GM12864 (cell line): ENCODE measurements at regions not wholly inside any gene's neighbourhood (a gene's known extent, or its start where the extent isn't known, plus 50 kb on each side); places are given as distances from the start of the nearest gene placed in this dataset.
"Not testable (repeated sequence)": the region's sequence is repeated elsewhere in the genome, so short reads cannot be mapped to it uniquely, and the experiment has no call there.

ENCODE experiments used
- DNase-seq: peaks from one replicate; pipeline ENCODE4 v3.0.0-alpha.2; 2011; ENCODE audit warnings: low read depth
- H3K4me3 ChIP-seq: 2 replicates; pipeline ENCODE4 v1.5.1; 2011; ENCODE audit warnings: mild to moderate bottlenecking, low read depth, low read length, control low read depth
- TF ChIP-seq, protein P1 (sequence below): IDR thresholded peaks from 2 replicates; pipeline ENCODE4 v1.5.1; 2011; ENCODE audit warnings: low read depth, mild to moderate bottlenecking, moderate library complexity, low read length, control low read depth, inconsistent platforms; ENCODE audit errors: missing control alignments

DNA sequence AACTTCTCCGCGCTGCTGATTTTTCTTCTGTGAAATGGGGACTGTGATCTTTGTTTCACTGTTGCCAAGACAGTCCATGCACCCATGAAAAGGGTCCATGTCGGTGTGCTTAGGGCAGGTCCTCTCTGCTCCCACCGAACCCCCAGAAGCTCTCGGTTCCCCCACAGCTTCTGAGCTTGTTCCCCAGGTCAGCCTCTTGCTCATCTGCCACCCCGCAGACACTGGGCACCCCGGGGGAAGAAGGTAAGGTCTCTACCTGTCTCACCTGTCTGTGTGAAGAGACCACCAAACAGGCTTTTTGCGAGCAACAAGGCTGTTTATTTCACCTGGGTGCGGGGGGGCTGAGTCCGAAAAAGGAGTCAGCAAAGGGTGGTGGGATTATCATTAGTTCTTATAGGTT, 66.2 kb upstream of the NANOS1 start:
- H3K4me3 ChIP-seq, result no peak overlapping the region
- TF ChIP-seq, protein P1, sequence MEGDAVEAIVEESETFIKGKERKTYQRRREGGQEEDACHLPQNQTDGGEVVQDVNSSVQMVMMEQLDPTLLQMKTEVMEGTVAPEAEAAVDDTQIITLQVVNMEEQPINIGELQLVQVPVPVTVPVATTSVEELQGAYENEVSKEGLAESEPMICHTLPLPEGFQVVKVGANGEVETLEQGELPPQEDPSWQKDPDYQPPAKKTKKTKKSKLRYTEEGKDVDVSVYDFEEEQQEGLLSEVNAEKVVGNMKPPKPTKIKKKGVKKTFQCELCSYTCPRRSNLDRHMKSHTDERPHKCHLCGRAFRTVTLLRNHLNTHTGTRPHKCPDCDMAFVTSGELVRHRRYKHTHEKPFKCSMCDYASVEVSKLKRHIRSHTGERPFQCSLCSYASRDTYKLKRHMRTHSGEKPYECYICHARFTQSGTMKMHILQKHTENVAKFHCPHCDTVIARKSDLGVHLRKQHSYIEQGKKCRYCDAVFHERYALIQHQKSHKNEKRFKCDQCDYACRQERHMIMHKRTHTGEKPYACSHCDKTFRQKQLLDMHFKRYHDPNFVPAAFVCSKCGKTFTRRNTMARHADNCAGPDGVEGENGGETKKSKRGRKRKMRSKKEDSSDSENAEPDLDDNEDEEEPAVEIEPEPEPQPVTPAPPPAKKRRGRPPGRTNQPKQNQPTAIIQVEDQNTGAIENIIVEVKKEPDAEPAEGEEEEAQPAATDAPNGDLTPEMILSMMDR, result no peak
- no peak for DNase-seq

DNA sequence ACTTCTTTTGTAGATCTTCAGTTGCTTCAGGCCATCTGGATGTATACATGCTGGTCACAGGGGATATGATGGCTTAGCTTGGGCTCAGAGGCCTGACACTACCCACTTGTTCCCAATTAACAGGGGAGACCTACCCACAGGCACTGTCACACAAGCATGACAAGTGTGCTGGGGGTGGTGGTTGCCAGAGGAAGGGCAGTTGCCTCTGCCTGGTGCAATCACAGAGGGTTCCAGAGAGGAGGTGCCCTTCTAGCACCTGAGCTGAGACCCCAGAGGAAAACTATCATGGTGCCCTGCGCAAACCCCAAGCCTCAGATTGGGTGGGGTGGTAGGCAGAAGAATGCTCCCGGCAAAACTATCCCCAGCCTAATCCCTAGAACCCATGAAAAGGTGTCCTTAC, 65.6 kb upstream of the NANOS1 start:
- DNase-seq, result no peak
- TF ChIP-seq, protein P1, result no peak
- H3K4me3 ChIP-seq, result no peak overlapping the region

DNA sequence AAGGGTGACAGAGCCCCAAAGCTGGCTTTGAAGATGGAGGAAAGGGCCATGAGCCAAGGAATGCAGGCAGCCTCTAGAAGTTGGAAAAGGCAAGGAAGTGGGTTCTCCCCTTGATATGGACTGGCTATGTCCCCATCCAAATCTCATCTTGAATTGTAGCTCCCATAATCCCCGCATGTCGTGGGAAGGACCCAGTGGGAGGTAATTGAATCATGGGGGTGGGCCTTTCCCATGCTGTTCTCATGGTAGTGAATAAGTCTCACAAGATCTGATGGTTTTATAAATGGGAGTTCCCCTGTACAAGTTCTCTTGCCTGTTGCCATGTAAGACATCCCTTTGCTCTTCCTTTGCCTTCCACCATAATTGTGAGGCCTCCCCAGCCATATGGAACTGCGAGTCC, 65.0 kb upstream of the NANOS1 start:
- not testable (repeated sequence) for H3K4me3 ChIP-seq, DNase-seq

DNA sequence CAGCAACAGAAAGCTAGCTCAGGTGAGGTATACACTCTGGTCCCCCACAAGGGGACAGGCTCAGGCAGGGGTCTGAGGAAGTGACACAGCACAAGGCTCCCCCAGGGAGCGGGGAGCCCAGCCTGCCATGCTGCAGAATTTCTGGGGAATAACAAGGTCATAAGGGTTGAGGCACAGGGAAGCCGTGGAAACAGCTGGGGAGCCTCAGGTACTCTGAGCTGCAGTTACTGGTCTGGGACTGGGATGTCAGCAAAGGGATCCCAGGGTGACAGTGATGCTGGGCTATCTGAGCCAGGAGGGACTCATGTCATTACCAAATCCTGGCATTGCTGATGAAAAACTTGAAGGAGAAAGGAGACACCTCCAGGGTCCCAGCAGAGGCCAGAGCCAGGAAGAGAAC, 64.4 kb upstream of the NANOS1 start:
- DNase-seq, result no peak

DNA sequence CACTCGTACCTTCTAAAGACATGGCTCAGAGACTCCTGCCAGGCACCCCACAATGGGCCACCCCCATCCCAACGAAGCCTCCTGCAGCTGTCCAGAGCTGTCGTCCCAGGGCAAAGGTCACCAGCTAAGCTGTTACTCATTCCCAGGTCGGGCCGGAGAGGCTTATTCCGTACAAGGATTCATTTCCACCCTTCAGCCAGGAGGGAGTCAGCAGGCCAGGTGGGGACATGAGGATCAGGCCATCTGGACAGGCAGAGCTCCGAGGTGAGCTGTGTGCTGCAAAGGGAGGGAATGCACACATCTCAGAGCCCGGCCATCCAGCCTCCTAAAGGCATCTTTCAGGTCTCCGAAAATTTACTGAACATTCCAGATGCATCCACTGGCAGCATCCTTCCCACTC, 63.9 kb upstream of the NANOS1 start:
- TF ChIP-seq, protein P1, result no peak
- no peak for DNase-seq
- H3K4me3 ChIP-seq, result no peak overlapping the region

More for the DNA sequence above, 64.4 kb upstream of the NANOS1 start:
- TF ChIP-seq, protein P1, result no peak
- H3K4me3 ChIP-seq, result no peak overlapping the region

DNA sequence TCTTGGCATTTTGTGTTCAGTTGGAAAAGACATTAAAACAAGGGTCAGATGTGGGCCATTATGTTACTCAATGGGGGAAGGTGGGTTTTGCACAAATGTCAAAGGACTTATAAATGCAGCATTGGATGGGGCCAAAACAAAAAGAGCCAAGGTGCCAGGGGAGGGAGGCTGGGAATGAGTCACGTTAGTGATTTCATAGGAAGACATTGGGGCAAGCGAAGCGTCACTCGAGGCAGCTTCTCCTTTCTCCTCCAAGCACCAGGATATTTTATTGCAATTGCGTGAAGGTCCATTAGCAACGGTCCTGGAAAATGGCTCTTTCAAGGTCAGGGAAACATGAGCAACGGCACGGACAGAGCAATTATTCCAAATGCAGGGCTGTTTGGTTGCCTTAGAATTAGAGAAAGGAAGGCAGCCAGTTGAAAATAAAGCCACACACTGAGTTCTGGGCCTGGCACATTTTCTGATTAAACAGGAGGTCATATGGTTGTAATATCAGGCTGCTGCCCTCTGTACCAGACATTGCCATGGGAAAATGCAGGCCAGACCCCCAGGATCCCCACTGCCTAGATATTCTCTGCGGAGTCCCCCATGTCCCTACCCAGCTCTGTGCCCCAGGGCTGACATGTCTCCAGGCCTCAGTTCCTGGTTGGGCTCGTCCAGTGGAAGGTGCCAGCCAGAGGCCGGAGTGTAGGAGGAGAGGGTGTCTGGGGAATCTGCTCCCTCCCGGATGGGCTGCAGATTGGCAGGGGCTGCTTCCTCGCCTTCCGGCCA, 63.3 kb upstream of the NANOS1 start:
- TF ChIP-seq, protein P1, result no peak
- no peak overlapping the region for H3K4me3 ChIP-seq
- no peak for DNase-seq

DNA sequence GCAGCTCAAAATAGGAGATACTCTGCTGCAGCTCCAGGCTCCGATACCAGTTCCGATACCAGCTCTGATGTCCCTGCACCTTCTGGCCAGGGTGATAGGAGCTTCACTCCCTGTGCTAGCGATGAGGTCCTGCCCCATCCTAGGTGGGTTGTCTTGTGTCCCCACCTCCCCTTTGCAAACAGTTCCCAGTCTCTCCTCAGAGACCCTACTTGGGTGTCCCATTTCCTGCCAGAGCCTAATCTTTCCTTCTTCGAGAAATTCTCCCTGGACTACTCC, 62.7 kb upstream of the NANOS1 start:
- no peak for DNase-seq

More for the DNA sequence above, 62.7 kb upstream of the NANOS1 start:
- TF ChIP-seq, protein P1, result no peak
- H3K4me3 ChIP-seq, result no peak overlapping the region
